Renal cortical epithelial cell (primary cell): ENCODE measurements at regions not wholly inside any gene's neighbourhood (a gene's known extent, or its start where the extent isn't known, plus 50 kb on each side); places are given as distances from the start of the nearest gene placed in this dataset.

ENCODE experiments used
- DNase-seq: peaks from one replicate; pipeline ENCODE4 v3.0.0-alpha.2; 2011; ENCODE audit warnings: low read depth

DNA sequence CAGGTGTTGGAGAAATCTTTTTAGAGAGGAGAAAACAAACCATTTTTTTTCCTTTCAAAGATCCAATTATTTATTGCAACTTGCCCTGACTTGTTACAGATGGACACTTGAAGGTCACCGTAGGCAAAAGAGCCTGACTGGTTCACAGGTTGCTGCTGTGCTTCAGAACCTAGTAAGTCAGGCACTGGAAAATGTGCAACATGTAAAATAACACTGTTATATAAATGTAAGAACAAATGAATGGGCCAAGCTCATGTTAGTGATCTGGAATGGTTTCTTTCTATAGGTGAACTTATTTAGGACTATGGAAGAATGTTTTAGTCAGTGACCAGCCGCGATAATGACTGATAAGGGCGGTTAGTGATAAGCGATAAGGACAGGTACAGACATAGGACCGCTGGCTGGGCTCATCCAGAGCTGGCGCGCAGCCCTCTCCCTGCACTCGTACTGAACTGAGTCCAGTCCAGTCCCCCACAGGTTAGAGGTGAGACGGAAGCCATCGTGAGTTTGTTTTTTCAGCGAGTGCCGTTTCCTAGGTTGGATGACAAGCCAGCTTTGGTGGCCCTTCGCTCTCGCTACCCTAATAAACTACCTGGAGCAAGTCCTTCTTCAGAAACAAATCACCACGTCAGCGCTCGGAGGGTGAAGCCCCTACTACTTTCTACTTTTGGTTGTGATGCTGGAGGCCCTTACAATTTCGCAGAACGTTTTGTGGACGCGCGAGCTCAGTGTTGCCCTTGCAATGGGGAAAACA lies 94.4 kb upstream of the PRDM1 start:
- no peak for DNase-seq

DNA sequence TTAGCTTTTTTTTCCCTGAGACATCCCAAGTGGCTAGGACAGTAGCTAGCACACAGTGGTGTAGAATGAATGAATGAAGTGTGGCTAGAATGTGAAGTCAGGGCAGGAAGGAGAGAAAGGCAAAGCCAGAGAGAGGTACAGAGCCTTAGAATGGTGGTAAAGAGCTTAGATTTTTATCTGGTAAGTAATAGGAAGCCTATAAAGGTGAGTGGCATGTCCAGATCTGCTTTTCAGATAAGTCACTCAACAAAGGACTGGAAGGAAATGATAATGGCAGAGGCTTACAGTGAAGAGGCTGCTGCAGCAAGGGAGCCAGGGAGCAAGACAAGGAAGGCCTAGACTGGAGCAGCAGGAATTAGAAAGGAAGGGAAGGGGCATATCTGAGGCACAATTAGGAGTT lies 96.0 kb upstream of the PRDM1 start:
- no peak for DNase-seq

DNA sequence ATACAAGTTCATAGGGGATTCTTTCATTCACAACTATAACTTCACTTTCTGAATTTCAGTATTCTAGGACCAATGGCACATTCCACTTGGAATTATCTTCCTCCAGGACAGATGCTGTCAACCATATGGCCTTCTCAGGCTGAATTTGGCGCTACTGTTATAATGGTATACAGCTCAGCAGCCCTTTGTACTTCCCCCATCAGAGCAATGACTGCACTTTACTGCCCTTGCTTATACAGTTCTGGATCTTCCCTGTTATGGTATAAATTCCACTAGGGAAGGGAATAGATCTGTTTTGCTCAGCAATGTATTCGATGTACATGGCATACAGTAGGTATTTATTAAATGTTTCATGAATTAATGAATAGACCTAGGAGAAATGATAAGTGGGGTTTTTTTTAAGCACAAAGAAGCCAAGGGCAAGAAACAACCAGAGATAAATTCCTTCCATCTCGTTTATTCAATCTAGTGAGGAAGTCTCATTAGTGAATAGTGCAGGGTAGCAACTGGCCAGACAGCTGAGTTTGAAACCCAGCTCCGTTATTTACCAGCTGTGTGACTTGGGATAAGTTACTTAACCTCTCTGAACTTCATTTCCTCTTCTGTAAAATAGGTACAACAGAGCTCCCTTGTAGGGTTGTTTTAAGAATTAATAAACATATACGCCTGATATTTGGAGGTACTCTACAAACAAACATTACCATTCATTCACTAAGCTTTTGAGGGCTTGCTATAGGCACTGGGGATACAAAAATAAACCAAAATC lies 97.1 kb upstream of the PRDM1 start:
- DNase-seq = no peak

DNA sequence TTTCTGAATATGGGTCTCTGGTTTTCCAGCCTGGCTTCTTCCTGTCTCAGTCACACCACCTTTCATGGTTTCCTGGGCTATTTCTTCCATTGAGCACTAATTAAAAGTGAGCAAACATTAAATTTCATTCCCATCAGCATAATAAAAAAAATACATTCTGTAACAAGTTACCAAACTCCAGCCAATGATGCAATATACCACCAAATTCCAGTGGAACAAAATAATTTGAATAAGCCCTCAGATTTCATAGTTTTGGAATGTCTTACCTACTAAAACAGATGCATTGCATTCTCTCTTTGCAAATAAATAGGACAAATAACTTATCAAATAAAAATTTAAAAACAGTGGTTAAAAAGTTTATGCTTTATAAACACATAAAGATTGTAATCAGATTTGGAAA lies 97.8 kb upstream of the PRDM1 start:
- no peak for DNase-seq

DNA sequence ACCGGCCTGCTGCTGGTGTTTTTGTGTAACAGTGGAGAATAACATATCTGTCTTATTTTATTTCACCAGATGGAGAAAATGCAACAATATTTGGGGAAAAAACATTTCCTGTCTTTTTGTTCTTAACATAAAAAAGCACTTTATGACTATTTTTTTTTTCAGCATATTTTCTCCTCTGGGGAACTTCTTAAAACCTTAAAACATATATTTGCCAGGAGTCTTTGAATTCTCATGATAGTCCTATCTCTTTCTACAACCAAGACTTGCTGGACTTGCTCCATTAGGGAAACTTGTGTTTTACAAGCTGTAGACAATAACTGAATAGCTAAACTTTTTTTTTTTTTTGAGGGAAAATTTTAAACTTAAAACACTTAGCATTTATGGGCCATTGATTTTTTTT lies 98.6 kb upstream of the PRDM1 start:
- DNase-seq = no peak

DNA sequence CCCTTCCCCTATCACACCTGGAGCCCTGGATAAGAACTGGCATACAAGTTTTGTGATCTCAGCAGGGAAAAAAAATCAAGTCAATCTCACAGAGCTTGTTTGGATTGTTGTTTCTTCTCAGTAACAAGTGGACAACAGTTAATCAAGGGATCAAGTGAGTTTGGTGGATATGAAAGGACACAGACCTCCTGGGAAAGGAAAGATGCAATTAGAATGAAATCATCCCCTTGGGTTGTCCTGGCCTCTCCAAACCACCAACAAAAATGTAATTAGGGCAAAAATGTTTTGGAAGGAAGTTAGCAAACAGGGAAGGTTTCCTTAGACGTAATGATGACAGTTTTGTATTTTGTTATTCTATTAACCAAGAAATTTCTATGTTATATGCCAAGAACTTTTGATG lies 99.1 kb upstream of the PRDM1 start:
- no peak for DNase-seq

DNA sequence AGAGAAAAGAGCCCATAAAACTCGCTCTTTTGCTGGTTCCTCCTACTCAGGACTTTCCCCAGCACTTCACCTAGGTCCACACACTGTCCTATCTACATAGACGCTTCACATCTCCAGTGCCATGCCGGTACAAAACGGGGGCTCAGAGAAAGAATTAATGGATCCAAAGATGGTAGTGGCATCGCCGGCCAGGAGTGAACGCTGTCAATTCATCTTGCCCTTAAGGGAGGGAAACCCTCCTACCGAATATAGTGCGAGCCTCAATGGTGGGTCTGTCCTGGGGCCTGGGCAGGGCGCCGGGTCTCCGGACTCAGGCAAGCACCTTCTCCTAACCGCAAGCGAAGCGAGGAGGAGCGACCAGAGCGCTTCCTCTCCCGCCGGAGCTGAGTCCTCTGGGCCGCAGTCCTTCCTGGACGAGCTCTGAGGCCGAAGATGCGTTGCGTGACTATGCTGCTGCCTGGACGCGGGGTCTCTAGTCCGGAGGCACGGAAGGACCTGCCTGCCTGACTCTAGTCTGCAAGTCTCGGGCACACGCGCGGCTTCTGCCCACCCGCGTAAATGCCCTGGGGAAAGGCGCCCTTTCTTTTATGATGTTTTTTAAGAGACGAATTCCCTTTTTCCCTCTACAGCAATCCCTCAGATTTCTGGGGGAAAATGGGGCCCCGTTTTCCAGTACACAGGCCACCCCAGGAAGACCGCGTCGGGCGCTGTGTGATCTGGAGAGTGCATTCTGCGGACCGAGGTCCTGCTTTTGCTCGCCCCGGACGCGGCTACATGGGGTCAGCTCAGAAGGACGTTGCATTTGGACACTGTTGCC lies 100.1 kb upstream of the PRDM1 start:
- no peak for DNase-seq

DNA sequence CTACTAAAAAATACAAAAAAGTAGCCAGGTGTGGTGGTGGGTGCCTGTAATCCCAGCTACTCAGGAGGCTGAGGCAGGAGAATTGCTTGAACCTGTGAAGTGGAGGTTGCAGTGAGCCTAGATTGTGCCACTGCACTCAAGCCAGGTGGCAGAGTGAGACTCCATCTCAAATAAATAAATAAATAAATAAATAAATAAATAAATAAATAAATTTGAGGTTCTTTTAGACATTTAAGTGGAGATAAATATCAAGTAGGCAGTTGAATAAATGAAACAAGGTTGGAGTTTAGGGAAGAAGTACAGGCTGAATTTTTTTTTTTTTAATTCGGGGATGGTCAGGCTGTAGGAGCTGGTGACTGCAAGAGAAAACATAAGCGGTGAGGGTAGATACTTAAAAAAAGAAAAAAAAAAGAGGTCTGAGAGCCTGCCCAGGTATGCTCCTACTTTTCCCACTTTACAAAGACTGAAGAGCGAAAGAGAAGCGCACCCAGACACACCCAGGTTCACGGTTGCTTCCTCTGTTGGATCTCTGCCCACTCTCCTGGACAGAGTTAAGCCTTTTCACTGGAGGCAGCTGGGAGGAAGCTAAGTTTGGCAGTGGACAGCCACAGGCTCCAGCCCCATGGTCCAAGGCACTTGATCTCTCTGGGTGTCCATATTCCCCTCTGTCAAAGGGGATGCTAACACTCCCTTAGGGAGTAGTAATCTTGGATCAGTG lies 100.9 kb upstream of the PRDM1 start:
- DNase-seq = no peak

DNA sequence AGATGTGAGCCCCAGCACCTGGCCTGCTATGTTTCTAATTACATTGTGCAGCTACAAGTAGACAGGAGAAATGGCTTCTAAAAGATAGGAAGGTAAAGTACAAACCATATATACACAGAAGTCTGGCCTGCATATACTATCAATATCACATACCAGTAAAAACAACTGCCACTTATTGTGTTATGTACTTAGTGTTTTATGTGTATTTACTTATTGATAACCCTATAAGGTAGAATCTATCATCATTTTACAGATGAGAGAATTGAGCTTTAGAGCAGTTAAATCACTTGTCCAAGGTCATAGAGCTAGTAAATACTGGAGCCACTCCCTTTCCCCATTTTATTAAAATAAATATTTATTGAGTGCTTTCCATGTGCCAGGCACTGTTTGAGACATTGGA lies 102.4 kb upstream of the PRDM1 start:
- DNase-seq = no peak

DNA sequence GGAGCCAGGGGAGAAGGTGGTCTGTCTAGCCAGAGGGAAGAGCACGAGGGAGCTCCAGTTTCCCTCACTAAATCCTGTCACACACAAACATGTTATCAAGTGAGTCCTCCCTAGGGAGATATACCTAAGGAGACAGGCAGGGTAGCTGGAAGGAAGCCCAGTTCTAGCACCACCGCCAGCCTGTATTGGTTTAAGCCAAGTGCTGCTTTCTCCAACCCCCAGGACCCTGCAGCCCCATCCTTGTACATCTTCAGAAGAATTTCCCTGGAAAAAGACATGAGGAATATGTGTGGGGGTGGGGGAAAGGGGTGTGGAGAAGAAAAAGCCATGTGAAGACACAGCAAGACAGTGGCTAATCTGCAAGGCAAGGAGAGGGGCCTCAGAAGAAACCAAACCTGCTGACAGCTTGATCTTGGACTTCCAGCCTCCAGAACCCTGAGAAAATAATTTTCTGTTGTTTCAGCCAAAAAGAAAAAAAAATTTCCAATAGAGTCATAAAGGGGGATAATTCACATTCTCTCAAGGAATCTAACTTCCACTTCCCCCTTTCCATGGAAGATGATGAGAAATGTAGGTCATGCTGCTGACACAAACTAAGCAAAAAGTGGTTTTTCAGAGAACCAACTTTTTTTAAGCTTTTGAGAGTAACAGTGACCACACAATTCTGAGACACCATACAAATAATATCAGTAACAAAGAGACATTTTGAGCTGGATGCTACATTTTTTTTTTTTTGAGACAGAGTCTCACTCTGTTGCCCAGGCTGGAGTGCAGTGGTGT lies 103.2 kb upstream of the PRDM1 start:
- no peak for DNase-seq

DNA sequence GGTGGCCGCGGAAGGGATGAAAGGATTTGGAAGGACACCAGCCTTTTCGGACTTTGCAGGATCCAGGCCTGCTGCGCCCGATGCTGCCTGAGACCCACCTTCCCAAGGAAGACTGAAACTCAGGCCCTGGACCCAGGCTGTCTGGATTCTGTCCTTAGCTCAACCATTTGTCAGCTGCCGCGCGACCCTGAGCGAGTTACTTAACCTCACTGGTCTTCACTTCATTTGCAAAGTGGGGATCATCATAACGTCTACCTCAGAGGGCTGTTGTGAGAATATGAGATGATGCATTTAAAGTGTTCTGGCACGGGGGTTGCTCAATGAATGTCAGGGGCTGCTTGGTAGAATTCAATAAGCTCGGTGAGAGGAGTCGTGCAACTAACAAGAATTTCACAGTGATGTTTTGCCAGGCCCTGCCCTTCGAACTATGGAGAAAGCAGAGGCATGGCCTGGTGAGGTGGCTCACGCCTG lies 104.2 kb upstream of the PRDM1 start:
- no peak for DNase-seq

DNA sequence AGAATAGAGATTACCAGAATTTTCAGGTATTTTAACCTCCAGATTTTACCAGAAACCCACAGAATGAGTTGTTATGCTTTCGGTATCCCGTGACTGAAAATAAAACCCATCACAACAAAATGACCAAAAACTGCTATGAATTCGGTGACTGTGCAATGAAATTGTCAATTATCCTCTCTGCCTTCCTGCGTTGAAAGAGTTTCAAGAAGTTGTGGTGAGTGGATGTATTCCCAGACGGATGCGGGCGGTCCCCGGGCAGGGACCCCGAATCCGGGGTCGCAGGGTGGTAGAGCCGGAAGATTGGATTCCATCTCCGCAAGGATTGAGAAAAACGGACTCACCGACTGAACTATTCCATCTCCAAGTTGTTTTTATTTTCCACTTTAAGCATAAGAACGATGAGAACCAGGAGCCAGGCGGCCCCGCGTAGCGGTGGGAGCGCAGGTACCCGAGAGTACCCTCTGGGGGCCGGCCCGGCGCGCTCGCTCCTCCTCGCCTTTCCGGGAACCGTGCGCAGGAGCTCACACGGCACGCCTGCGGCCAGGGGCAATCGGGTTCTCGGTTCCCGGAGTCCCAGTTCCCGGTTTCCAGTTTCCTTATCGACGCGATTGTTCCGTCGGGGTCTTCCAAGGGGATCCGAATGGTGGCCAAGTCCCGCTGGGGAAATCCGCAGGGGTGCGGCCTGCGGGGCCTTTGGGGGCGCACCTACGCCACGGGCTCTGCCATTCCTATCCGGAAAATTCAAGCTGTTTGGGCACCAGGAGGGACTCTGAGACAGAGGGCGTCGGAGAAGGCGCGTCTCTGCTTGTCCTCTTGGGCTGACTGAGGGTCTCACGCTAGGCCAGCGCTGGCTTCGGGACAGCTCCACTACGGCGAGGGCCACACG lies 104.9 kb upstream of the PRDM1 start:
- no peak for DNase-seq

DNA sequence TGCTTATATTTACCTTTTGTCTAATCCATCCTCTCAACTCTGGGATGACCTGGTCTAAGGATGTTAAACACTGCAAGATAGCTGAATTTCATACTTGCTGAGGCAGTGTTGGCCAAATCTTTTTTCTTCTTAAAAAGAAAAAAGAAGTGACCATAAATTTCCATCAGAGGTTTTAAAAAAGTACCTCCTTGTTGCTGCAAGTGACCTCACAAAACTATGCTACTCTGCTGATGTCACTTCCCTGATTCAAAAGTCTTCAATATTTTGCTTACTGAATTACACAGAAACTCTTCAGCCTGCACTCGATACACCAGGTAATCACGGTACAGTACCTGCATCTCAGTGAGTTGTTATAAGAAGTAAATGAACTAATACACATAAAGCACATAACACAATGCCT lies 107.2 kb upstream of the PRDM1 start:
- no peak for DNase-seq

DNA sequence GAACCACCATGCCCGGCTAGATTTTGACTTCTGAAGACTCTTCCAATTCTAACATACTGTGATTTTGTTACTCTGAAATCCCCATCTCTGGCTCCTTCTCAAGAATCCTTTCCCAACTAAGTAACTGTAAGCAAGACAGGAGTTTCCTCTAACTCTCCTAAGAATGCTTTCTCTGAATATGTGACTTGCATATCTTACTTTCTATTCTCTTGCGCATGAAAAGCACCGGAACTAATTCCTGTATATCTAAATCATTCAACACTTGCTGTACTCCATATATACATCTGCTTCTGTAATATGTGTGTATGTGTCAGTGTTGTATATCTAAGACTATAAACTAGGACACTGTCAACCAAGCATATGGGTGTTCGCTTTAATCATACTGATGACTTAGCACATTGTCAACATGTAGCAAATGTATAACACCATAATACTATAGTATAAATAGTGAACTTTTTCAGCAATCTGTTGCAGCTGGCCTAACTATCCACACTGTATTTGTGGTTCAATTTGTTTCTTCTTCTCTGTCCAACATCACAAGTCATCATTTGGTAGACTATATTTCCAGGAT lies 108.1 kb upstream of the PRDM1 start:
- no peak for DNase-seq

DNA sequence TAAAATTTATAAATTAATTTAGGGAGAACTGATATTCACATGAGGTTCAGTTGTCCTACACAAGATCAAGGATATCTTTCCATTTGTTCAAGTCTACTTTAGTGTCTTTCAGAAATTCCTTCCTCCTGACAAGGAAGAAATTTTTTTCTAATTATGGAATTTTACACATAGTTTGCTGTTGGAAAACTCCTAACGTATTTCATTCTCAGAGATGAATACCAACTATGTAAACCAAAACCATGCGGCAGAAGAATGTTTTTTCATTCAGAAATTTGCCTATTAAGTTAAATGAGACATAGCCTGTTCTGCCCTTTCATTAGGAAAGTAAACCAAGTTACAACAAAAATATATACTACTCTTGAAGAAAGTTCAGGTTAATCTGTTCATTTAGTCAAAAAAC lies 111.2 kb upstream of the PRDM1 start:
- DNase-seq = no peak

DNA sequence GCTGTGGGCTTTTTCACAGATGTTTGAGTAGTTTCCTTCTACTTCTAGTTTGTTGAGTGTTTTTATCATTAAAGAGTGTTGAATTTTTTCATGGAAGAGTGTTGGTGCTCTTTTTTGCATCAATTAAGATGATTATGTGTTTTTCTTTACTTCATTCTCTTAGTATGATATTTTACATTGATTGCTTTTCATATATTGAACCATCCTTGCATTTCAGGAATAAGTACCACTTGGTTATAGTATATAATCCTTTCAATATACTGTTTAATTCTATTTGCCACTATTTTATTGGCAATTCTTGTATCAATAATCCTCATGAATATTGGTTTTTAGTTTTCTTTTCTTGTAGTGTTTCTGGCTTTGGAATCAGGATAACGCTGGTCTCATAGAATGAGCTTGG lies 113.7 kb upstream of the PRDM1 start:
- no peak for DNase-seq

DNA sequence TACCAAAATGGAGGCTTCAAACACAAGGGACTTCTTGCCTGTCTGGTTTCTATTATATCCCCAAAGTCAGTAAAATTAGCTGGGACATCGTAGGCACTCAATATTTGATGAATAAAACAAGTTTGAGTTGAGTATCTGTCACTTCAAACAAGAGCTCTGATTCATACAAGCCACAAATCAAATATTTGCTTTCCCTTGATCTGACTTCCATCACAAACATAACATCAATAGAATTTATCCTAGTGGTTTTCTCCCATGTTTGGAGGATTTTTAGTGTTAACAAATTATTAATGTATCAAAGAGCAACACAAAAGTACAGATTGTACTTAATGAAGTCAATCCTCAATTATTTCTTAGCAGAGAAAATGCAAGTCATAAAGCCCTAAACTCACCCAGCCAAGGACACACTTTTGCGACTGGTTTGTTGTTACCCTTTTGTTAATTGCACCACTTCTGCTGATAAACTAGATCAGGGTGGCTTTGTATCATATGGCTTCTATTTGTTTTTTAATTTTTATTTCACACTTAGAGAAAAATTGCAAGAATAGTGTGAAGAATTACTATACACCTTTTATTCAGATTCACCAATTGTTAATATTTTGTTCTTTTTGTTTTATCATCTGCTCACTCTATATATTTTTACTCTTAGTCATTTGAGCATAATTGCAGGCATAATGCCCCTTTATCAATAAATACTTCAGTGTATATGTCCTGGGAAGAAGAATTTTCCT lies 117.4 kb upstream of the PRDM1 start:
- no peak for DNase-seq

DNA sequence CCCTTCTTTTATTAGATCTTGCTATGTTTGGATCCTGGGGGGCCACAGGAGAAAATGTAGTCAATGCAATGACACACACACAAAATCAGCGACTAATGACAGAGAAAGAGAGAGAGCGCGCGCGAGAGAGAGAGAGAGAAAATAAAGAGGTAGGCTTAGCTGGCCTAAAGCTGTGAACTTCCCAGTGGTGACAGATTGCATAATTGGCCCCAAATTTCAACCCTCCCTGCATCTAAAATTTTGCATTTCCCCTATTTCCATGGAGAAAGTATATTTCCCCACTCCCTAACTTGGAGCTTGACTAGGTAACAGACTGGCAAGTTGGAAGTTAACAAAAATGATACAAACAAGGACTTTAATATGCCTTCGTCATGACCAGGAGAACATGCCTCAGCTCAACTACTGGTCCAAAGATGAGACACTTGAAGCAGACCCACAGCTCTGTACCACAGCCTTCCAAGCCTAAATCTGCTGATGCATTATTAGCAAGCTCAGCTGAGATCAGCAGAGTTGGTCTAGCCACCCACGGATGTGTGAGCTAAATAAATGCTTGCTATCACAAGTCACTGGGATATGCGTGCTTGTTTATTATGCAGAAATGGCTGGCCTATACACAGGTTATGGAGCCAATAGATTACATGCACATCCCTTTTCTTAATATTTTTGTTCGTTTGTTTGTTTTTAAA lies 118.1 kb upstream of the PRDM1 start:
- DNase-seq = no peak
